GM10248 (cell line): ENCODE measurements at regions not wholly inside any gene's neighbourhood (a gene's known extent, or its start where the extent isn't known, plus 50 kb on each side); places are given as distances from the start of the nearest gene placed in this dataset.

Experiments used
- CTCF ChIA-PET: fragments of 300-600 bp; sonication (Branson Sonifier 250); formaldehyde crosslinking; extraction: SDS; loops from one replicate; lab custom pipeline; 2021; ENCODE audit warnings: antibody characterized with exemption; lab: Yijun Ruan, JAX
- POLR2A ChIA-PET: fragments of 350-650 bp; sonication (Branson Sonifier 250); formaldehyde crosslinking; extraction: SDS; loops from one replicate; lab custom pipeline; 2020; ENCODE audit warnings: antibody characterized with exemption; lab: Yijun Ruan, JAX
- DNase-seq: peaks from one replicate; pipeline ENCODE4 v3.0.0; 2012; ENCODE audit errors: extremely low spot score
- CTCF ChIP-seq: IDR thresholded peaks from 2 replicates; pipeline ENCODE4 v1.5.1; 2012; ENCODE audit warnings: mild to moderate bottlenecking, low read depth; ENCODE audit errors: extremely low read depth, missing control alignments, control extremely low read depth

DNA sequence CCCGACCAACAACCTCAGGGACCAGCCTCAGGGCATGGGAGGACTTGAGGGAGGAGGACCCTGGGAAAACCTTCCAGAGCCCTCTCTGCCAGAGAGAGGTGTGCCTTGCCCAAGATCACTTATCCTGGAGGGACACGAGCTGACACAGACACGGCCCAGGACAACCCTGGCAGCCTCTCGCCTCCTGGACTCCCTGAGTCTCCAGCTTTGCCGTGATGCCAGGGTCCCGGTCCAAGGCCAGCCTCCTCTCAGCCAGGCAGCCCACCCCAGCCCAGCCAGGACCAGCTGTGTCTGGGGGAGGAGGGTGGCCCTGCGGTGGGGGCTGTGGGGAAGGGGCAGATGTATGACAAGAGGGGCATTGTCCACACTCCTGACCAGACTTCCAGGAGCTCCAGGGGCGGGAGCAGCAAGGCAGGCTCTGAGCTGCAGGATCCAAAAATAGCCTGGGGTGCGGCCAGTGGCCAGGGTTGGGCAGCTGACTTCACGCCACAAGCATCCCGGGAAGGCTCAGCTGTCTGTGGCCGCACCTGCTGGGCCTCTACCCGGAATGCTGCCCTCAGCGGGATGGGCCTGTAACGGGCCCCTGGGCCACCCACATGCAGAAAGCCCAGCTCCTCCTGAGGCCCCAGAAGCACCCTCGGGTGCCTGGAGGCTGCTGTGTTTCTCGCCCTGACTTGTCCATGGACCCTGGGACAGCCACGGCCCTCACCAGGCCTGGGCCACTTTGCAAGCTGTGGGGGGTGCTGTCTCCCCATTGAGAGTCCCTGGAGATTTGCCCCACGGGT is 65.5 kb upstream of the GPC1 start:
- no peak for TF ChIP-seq CTCF
- no peak for DNase-seq
- ChIA-PET POLR2A (interaction anchor here (0.6 kb wide), 2 partner anchors 241 to 1463 kb away, joined by 3 to 5 read pairs; no protein-coding TSS in a partner anchor), CTCF (no interaction called here)

DNA sequence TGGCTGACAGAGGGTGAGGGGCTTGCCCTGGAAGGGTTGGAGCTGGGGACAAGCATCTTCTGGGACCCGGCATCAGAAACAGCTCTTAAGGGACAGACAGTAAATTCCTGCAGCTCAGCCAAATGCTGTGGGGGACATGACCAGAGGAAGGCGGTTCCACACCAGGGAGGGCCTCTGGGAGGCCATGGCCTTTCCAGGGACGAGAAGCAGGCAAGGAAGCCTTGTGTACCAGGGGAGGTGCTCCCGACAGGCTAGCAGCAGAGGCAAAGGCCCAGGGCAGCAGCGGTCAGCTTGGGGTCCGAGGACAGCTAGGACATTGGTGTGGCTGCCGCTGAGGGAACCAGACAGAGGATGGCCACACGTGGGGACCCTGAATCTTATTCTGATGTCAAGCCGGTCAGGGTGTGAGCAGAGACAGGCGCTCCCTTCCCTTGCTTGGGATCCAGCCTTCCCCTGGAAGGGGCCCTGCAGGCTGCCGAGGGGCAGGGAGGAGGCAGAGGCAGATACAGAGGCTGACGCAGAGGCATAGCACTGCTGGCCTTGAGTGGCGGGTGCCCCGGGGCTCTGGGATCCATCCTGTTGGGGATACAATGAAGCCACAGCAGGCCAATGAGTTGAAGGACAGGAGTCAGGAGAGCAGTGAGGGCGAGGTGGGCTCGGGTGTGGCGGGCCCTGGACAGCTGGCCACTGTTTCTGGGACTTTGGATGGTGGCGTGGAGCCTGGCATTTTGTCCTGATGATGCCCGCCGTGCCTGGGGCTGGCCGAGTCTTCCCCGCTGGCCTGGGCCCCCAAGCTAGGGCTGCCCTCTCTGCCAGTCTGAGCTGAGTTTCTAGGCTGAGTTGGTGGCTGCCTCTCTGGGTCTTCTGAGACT is 64.1 kb upstream of the GPC1 start:
- no peak for TF ChIP-seq CTCF
- ChIA-PET CTCF (no interaction called here), POLR2A (no interaction called here)
- DNase-seq, result no peak

DNA sequence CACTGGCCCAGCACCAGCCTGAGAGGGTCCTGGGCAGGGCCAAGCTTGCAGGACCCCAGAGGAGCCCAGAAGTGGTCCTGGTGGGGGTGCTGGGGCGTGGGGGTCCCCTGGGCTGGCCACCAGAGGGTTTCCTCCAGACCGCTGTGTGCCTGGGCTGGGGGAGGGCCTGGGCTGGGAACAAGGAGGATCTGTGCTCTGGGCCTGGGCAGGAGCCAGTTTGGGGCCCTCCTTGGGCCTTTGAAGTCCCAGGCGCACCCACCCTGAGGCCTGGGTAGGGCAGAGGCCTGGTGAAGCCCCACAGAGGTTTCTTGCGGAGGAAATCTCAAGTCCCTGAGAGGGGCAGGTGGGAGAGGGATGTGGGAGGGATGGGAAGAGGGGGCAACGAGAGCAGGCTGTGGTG is 63.4 kb upstream of the GPC1 start:
- no peak for TF ChIP-seq CTCF
- DNase-seq, result no peak
- POLR2A ChIA-PET, result no interaction called here
- CTCF ChIA-PET, result no interaction called here

DNA sequence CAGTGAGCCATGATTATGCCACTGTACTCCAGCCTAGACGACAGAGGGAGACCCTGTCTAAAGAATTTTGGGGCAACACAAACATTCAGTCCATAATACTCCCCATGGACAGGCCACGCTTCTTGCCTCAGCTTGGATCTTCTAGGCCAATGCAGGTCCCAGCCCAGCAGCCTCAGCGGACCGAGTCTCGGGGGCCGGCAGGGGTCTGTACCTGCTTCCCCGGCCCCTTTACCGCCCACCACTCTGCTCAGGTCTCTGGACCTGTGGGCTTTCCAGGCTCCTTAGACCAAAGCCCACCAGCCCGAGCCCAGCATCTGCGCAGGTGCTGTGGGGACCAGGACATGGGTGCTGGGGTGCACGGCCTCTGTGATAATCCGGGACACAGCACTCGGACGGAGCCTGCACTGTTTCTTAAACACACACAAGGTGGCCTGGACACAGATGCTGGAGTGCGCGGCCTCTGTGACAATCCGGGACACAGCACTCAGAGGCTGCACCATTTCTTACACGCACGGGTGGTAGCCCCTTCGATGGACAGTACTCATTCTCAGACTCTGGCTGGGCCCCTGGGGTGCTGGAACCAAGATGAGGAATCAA is 62.1 kb upstream of the GPC1 start:
- POLR2A ChIA-PET, result no interaction called here

GRCh38 chr2:240374085-240374907 is 61.2 kb upstream of the GPC1 start:
- DNase-seq, result no peak
- no peak for TF ChIP-seq CTCF
- ChIA-PET POLR2A (no interaction called here), CTCF (no interaction called here)

More for the DNA sequence above, 62.1 kb upstream of the GPC1 start:
- CTCF ChIA-PET, result no interaction called here
- no peak for TF ChIP-seq CTCF
- DNase-seq, result no peak

DNA sequence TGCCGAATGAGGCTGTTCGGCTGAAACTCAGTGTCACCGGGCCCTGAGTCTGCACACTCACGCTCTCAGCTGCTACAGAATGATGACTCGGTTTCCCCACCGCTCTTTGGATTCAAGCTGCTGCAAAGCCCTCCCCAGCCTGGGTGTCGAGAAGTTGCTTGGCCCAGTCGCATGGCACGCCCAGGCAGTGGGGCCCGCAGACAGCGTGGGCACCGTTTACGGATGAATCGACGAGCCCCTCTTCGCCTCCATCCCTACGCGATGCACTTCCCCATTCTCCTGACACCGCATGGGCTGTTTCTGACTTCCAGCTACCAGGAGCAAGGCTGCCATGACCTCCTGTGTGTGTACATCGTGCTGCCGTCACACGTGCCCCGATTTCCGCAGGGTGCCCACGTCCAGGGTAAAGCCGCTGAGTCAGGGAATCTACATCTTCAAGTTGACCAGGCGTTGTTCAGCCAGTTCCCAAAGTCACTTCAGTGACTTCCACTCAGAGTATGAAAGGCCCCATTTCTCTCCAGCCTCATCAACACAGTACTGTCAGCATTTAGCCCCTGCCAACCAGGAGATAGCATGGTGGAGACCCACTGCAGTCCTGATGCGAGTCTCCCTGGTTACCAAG is 60.3 kb upstream of the GPC1 start:
- ChIA-PET CTCF (no interaction called here), POLR2A (no interaction called here)
- no peak for DNase-seq
- TF ChIP-seq CTCF, result no peak
